K562 (cell line): ENCODE measurements at regions not wholly inside any gene's neighbourhood (a gene's known extent, or its start where the extent isn't known, plus 50 kb on each side); places are given as distances from the start of the nearest gene placed in this dataset.

Experiments used
- ATAC-seq: fragments of 200-7000 bp; cut with Tn5 transposase; 3 replicates; pipeline ENCODE4 v1.9.1; 2020; ENCODE audit warnings: moderate library complexity
- BruUV-seq: library from RNA; stranded (reverse); fragments of 400-500 nt; replicated peaks from 2 replicates; lab custom pipeline; 2021; lab: Mats Ljungman, UMichigan
- CTCF ChIA-PET: fragments of 300-600 bp; formaldehyde crosslinking; extraction: SDS; loops from one replicate; lab custom pipeline; 2021; ENCODE audit warnings: low intra/inter-chr PET ratio; lab: Yijun Ruan, JAX
- POLR2A ChIA-PET: fragments of 300-600, 350-650 bp; sonication (Branson Sonifier 250); formaldehyde crosslinking; extraction: SDS; loops from one replicate; lab custom pipeline; 2021; ENCODE audit warnings: antibody characterized with exemption, inconsistent platforms; lab: Yijun Ruan, JAX
- DNase-seq, 4 experiments: peaks; one replicate each; pipeline versions ENCODE4 v3.0.0 to v3.0.0-alpha.2; 2011 to 2018; ENCODE audit warnings: low spot score in 3 of 4, mixed read lengths in 3 of 4; ENCODE audit errors: extremely low read depth in 1 of 4
- FAIRE-seq: peaks from 2 replicates; lab custom pipeline; 2011; peaks lifted over from hg19 to GRCh38; lab: Jason Lieb, UNC
- H2AFZ ChIP-seq: 2 replicates; pipeline ENCODE4 v1.6.0; 2011; ENCODE audit warnings: low read depth, low read length, control low read depth, inconsistent platforms
- H3K27ac ChIP-seq: fragments of 200-600 bp; 3 replicates; pipeline ENCODE4 v1.8.0; 2011; ENCODE audit warnings: low read depth, mild to moderate bottlenecking, control low read depth, inconsistent platforms, low read length, moderate library complexity, mixed read lengths; ENCODE audit errors: extremely low read depth
- H3K27me3 ChIP-seq, 2 experiments: fragments of 300-600 bp in 1 of 2; 2 replicates in 1 of 2; 3 replicates in 1 of 2; pipeline versions ENCODE4 v1.6.0 to v1.8.0; 2011; ENCODE audit warnings: inconsistent platforms in 2 of 2, low read length in 2 of 2, mild to moderate bottlenecking in 1 of 2, mixed read lengths in 1 of 2, moderate library complexity in 1 of 2; ENCODE audit not compliant: control insufficient read depth in 2 of 2, insufficient read depth in 2 of 2
- H3K36me3 ChIP-seq: fragments of 300-600 bp; 3 replicates; pipeline ENCODE4 v1.8.0; 2011; ENCODE audit warnings: mild to moderate bottlenecking, low read length, inconsistent platforms; ENCODE audit not compliant: control insufficient read depth, insufficient read depth
- H3K4me1 ChIP-seq, 2 experiments: fragments of 200-600 bp in 1 of 2; replicated peaks in 1 of 2; 2 replicates in 1 of 2; 3 replicates in 1 of 2; pipeline versions ENCODE4 v1.5.1 to v1.8.0; 2011; ENCODE audit warnings: inconsistent platforms in 2 of 2, low read length in 2 of 2, mild to moderate bottlenecking in 1 of 2, mixed read lengths in 1 of 2, moderate library complexity in 1 of 2; ENCODE audit not compliant: control insufficient read depth in 2 of 2, insufficient read depth in 2 of 2
- H3K4me2 ChIP-seq: 2 replicates; pipeline ENCODE4 v1.6.1; 2011; ENCODE audit warnings: low read length, control low read depth, inconsistent platforms, mixed read lengths; ENCODE audit not compliant: insufficient read depth
- H3K4me3 ChIP-seq: fragments of 200-600 bp; sonication (generic), shearing (Covaris generic); 2 replicates; pipeline ENCODE4 v1.5.1; 2016; ENCODE audit warnings: control low read depth, inconsistent platforms
- H3K79me2 ChIP-seq: fragments of 200-600 bp; 3 replicates; pipeline ENCODE4 v1.8.0; 2011; ENCODE audit warnings: low read length, inconsistent platforms; ENCODE audit not compliant: control insufficient read depth, insufficient read depth
- H3K9ac ChIP-seq, 2 experiments: 2 replicates each; pipeline versions ENCODE4 v1.6.0 to v1.6.1; 2011; ENCODE audit warnings: low read depth in 2 of 2, low read length in 2 of 2, control low read depth in 1 of 2, inconsistent platforms in 1 of 2, mild to moderate bottlenecking in 1 of 2, mixed read lengths in 1 of 2; ENCODE audit not compliant: insufficient read depth in 1 of 2
- H3K9me1 ChIP-seq: one replicate; pipeline ENCODE4 v1.6.0; 2011; ENCODE audit warnings: inconsistent platforms, mild to moderate bottlenecking, low read length, moderate library complexity; ENCODE audit not compliant: control insufficient read depth, insufficient read depth
- H3K9me3 ChIP-seq: replicated peaks from 2 replicates; pipeline ENCODE4 v1.5.1; 2011; ENCODE audit warnings: low read depth, low read length, inconsistent platforms; ENCODE audit not compliant: control insufficient read depth, insufficient read depth
- H4K20me1 ChIP-seq: replicated peaks from 2 replicates; pipeline ENCODE4 v1.6.1; 2011; ENCODE audit warnings: low read length, inconsistent platforms, mixed read lengths; ENCODE audit not compliant: control insufficient read depth, insufficient read depth
- ASH1L ChIP-seq: fragments of 450-650 bp; IDR thresholded peaks from 2 replicates; pipeline ENCODE4 v1.6.1; 2018; ENCODE audit warnings: borderline replicate concordance, mild to moderate bottlenecking, low read depth; ENCODE audit not compliant: partially characterized antibody
- BRD9 ChIP-seq: fragments of 450-650 bp; IDR thresholded peaks from 2 replicates; pipeline ENCODE4 v1.6.1; 2018; ENCODE audit warnings: low read depth; ENCODE audit not compliant: partially characterized antibody
- CBX2 ChIP-seq: fragments of 200-600 bp; sonication (generic); IDR thresholded peaks from one replicate; pipeline ENCODE4 v1.6.1; 2012; ENCODE audit warnings: mild to moderate bottlenecking, low read length, inconsistent platforms; ENCODE audit not compliant: insufficient read depth, poor library complexity, severe bottlenecking
- CHD4 ChIP-seq: fragments of 200-600 bp; sonication (generic); IDR thresholded peaks from 3 replicates; pipeline ENCODE4 v1.6.1; 2012; ENCODE audit warnings: low read depth, mild to moderate bottlenecking, mixed read lengths, low read length, inconsistent platforms; ENCODE audit not compliant: insufficient read depth, insufficient replicate concordance, poor library complexity, severe bottlenecking
- NRF1 ChIP-seq, 2 experiments: fragments of 450-650 bp; IDR thresholded peaks in 1 of 2; conservative IDR thresholded peaks in 1 of 2; 2 replicates each; pipeline ENCODE4 v1.6.1; 2014; ENCODE audit warnings: mild to moderate bottlenecking in 2 of 2
- PRPF4 ChIP-seq: fragments of 200-400 bp; formaldehyde crosslinking; IDR thresholded peaks from one replicate; pipeline ENCODE4 v1.6.1; 2017; ENCODE audit warnings: low read length, low read depth, mild to moderate bottlenecking; ENCODE audit not compliant: insufficient read depth, poor library complexity, severe bottlenecking
- RB1 ChIP-seq: fragments of 450-650 bp; IDR thresholded peaks from 2 replicates; pipeline ENCODE4 v1.6.1; 2017; ENCODE audit warnings: low read depth, mild to moderate bottlenecking
- RNF219 ChIP-seq: fragments of 250-450 bp; sonication (Bioruptor Pico); IDR thresholded peaks from 2 replicates; pipeline ENCODE4 v1.5.0; 2022; ENCODE audit warnings: mild to moderate bottlenecking
- TCF3 ChIP-seq: sonication (generic); formaldehyde crosslinking; IDR thresholded peaks from 2 replicates; pipeline ENCODE4 v1.4.0; 2020; ENCODE audit warnings: mild to moderate bottlenecking, missing genetic modification reagents
- TSC22D4 ChIP-seq: fragments of 450-650 bp; IDR thresholded peaks from 2 replicates; pipeline ENCODE4 v1.6.1; 2016; ENCODE audit warnings: missing genetic modification characterization, missing biosample characterization, control low read depth
- XRCC5 ChIP-seq: fragments of 200-400 bp; formaldehyde crosslinking; IDR thresholded peaks from 2 replicates; pipeline ENCODE4 v1.6.1; 2017; ENCODE audit warnings: low read depth, mild to moderate bottlenecking, low read length
- ZKSCAN8 ChIP-seq: fragments of 200-800 bp; sonication (Bioruptor generic); IDR thresholded peaks from 2 replicates; pipeline ENCODE4 v1.6.1; 2016; ENCODE audit warnings: missing genetic modification characterization, missing compliant biosample characterization
- ZNF175 ChIP-seq: fragments of 200-800 bp; sonication (Bioruptor generic); IDR thresholded peaks from 2 replicates; pipeline ENCODE4 v1.6.1; 2016; ENCODE audit warnings: low read depth, mild to moderate bottlenecking, missing genetic modification characterization, missing compliant biosample characterization
- ZNF197 ChIP-seq: fragments of 200-800 bp; sonication (Bioruptor generic); IDR thresholded peaks from 2 replicates; pipeline ENCODE4 v1.6.1; 2016; ENCODE audit warnings: low read depth, missing genetic modification characterization, missing compliant biosample characterization
- ZNF589 ChIP-seq: fragments of 200-800 bp; sonication (Bioruptor generic); IDR thresholded peaks from 2 replicates; pipeline ENCODE4 v1.6.1; 2016; ENCODE audit warnings: low read depth, missing genetic modification characterization, missing compliant biosample characterization
- ZNF778 ChIP-seq: fragments of 450-650 bp; formaldehyde crosslinking; IDR thresholded peaks from 2 replicates; pipeline ENCODE4 v1.4.0; 2020; ENCODE audit warnings: mild to moderate bottlenecking, moderate library complexity
- ZNF780A ChIP-seq: fragments of 250-450 bp; sonication (Bioruptor Pico); IDR thresholded peaks from 2 replicates; pipeline ENCODE4 v1.5.0; 2021; ENCODE audit warnings: mild to moderate bottlenecking
- WGBS: fragments of 100-300 bp; shearing (Covaris generic); methylation state at CpG from one replicate; pipeline ENCODE4 v1.1.6; 2016; ENCODE audit warnings: low coverage, mixed read lengths; ENCODE audit not compliant: insufficient coverage; ENCODE audit errors: missing lambda C conversion rate; 5-methylcytosine and 5-hydroxymethylcytosine counted together
- in situ Hi-C: fragments of 300-500 bp; cut with MboI; formaldehyde crosslinking; loops from 4 replicates; pipeline ENCODE4 v1.15.0; 2018; ENCODE audit warnings: inconsistent platforms, mixed read lengths
- intact Hi-C: fragments of 100-400 bp; cut with micrococcal nuclease; formaldehyde crosslinking; loops from 2 replicates; pipeline ENCODE4 v1.14.2; 2022
- TF ChIP-seq, protein P1 (sequence below), 2 experiments: fragments of 450-650 bp in 1 of 2; sonication (generic) in 1 of 2; formaldehyde crosslinking in 1 of 2; IDR thresholded peaks in 1 of 2; conservative IDR thresholded peaks in 1 of 2; 2 replicates each; pipeline versions ENCODE4 v1.6.1 to v1.8.1; 2016 to 2023; ENCODE audit warnings: mild to moderate bottlenecking in 2 of 2, moderate library complexity in 2 of 2, inconsistent platforms in 1 of 2, missing genetic modification reagents in 1 of 2
- TF ChIP-seq, protein P2 (sequence below): fragments of 200-800 bp; sonication (Bioruptor generic); IDR thresholded peaks from 2 replicates; pipeline ENCODE4 v1.6.1; 2017; ENCODE audit warnings: missing genetic modification characterization, missing compliant biosample characterization

DNA sequence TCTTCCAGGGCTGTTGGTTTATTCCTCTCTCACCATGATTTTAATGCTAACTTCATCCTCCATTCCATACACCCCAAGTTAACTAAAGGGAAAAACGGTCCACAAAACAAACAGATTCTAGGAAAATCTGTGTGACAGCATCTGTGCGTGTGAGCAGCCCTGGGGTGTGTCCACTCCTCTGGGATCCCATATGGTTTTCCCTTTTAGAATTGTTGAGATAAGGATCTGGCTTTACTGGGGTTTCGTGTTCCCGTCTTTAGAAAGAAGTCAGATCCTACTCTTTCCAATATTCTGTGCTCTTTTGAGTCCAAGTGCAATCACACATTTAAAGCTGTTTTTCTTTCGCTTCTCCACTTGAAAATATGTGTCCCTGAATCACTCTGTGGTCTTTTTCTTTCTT is 257.1 kb downstream of the KLF6 start:
- DNase-seq (no peak), FAIRE-seq (no peak), ATAC-seq (no peak)
- Histone ChIP-seq H2AFZ (no peak overlapping the region), H3K27ac (no peak overlapping the region), H3K9ac (no peak overlapping the region), H3K36me3 (no peaks in the 10 kb centered on the region), H3K9me3 (no peaks in the 10 kb centered on the region), H4K20me1 (no peaks in the 10 kb centered on the region), H3K9me1 (no peaks in the 10 kb centered on the region), H3K4me3 (no peak overlapping the region), H3K79me2 (no peaks in the 10 kb centered on the region), H3K4me2 (no peak overlapping the region), H3K4me1 (peaks cover 0 to 8% of the 10 kb centered on the region in 2 experiments; a peak in 2 of 5 replicates), H3K27me3 (peaks cover 0 to 18% of the 10 kb centered on the region in 2 experiments; a peak in 3 of 5 replicates)
- WGBS: 5% methylated on average over 5 of the region's 5 CpGs
- in situ Hi-C loops (no loop called here), intact Hi-C loops (no loop called here)
- POLR2A ChIA-PET: no interaction called here
- CTCF ChIA-PET: no interaction called here
- BruUV-seq: no TSS peak
- TF ChIP-seq ASH1L: no peak
- no peak for TF ChIP-seq TCF3 (CRISPR knock-in tag)
- no peak for TF ChIP-seq NRF1 (conservative IDR thresholded peaks at IDR 0.05 in 1 of 2, IDR thresholded peaks at IDR 0.05 in 1 of 2)
- no peak for TF ChIP-seq ZKSCAN8 (CRISPR knock-in tag)
- no peak for TF ChIP-seq CHD4
- TF ChIP-seq ZNF780A (CRISPR knock-in tag): no peak
- no peak for TF ChIP-seq RNF219 (CRISPR knock-in tag)
- no peak for TF ChIP-seq XRCC5
- TF ChIP-seq TSC22D4 (tag): no peak
- no peak for TF ChIP-seq BRD9
- TF ChIP-seq ZNF197 (CRISPR knock-in tag): no peak
- TF ChIP-seq, protein P1, sequence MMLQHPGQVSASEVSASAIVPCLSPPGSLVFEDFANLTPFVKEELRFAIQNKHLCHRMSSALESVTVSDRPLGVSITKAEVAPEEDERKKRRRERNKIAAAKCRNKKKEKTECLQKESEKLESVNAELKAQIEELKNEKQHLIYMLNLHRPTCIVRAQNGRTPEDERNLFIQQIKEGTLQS (IDR thresholded peaks at IDR 0.05): no peak
- TF ChIP-seq, protein P1 (CRISPR knock-in tag; conservative IDR thresholded peaks at IDR 0.05): no peak
- TF ChIP-seq ZNF589 (CRISPR knock-in tag): no peak
- no peak for TF ChIP-seq ZNF778 (CRISPR knock-in tag)
- TF ChIP-seq RB1: no peak
- TF ChIP-seq, protein P2, sequence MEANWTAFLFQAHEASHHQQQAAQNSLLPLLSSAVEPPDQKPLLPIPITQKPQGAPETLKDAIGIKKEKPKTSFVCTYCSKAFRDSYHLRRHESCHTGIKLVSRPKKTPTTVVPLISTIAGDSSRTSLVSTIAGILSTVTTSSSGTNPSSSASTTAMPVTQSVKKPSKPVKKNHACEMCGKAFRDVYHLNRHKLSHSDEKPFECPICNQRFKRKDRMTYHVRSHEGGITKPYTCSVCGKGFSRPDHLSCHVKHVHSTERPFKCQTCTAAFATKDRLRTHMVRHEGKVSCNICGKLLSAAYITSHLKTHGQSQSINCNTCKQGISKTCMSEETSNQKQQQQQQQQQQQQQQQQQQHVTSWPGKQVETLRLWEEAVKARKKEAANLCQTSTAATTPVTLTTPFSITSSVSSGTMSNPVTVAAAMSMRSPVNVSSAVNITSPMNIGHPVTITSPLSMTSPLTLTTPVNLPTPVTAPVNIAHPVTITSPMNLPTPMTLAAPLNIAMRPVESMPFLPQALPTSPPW (CRISPR knock-in tag): no peak
- no peak for TF ChIP-seq ZNF175
- TF ChIP-seq CBX2: no peak
- no peak for TF ChIP-seq PRPF4
